ENCODE measurements at regions not wholly inside any gene's neighbourhood (a gene's known extent, or its start where the extent isn't known, plus 50 kb on each side); places are given as distances from the start of the nearest gene placed in this dataset.

- Mint-ChIP-seq H3K9me3 (peaks cover 4% of the 10 kb centered on the region), H3K27ac (peak overlapping the region in 1 of 3 experiments; percentile 17), H3K36me3 (ENCODE audit: low read depth) (no peaks in the 10 kb centered on the region), H3K4me1 (peaks cover 21% of the 10 kb centered on the region), H3K27me3 (ENCODE audit: low read depth) (no peaks in the 10 kb centered on the region), H3K4me3 (no peak overlapping the region)
- no peak for TF ChIP-seq CTCF (IDR thresholded peaks at IDR 0.05; ENCODE audit: unreplicated experiment in 3 of 3)
These were observed 2616.0 kb downstream of the ARAP2 start for GRCh38 chr4:33628296-33628695.

- no peak overlapping the region for H3K27ac Mint-ChIP-seq
- H3K9me3 Mint-ChIP-seq = no peaks in the 10 kb centered on the region
- no peak overlapping the region for H3K4me3 Mint-ChIP-seq
- H3K27me3 Mint-ChIP-seq (ENCODE audit: low read depth) = no peaks in the 10 kb centered on the region
- peak; percentile 35 to 57 (median 51) for TF ChIP-seq CTCF (IDR thresholded peaks at IDR 0.05; ENCODE audit: unreplicated experiment in 3 of 3)
- no peaks in the 10 kb centered on the region for H3K4me1 Mint-ChIP-seq
- no peaks in the 10 kb centered on the region for H3K36me3 Mint-ChIP-seq (ENCODE audit: low read depth)
These were observed 2595.3 kb downstream of the ARAP2 start for GRCh38 chr4:33649015-33649414.

- Mint-ChIP-seq H3K27me3 (ENCODE audit: low read depth) (no peaks in the 10 kb centered on the region), H3K4me3 (no peak overlapping the region), H3K4me1 (no peaks in the 10 kb centered on the region), H3K36me3 (ENCODE audit: low read depth) (no peaks in the 10 kb centered on the region), H3K27ac (peak overlapping the region in 2 of 3 experiments; percentile 52 to 67), H3K9me3 (no peaks in the 10 kb centered on the region)
- no peak for TF ChIP-seq CTCF (IDR thresholded peaks at IDR 0.05; ENCODE audit: unreplicated experiment in 3 of 3)
These were observed 2594.8 kb downstream of the ARAP2 start for GRCh38 chr4:33649471-33649870.

GRCh38 chr4:33650036-33650435 is 2594.3 kb downstream of the ARAP2 start:
- no peaks in the 10 kb centered on the region for H3K4me1 Mint-ChIP-seq
- H3K27ac Mint-ChIP-seq = peak overlapping the region in 2 of 3 experiments; percentile 52 to 67

GRCh38 chr4:33658971-33659370 is 2585.3 kb downstream of the ARAP2 start:
- H3K9me3 Mint-ChIP-seq = peaks cover 18% of the 10 kb centered on the region
- no peaks in the 10 kb centered on the region for H3K27me3 Mint-ChIP-seq (ENCODE audit: low read depth)
- no peaks in the 10 kb centered on the region for H3K36me3 Mint-ChIP-seq (ENCODE audit: low read depth)
- H3K4me1 Mint-ChIP-seq = peaks cover 7% of the 10 kb centered on the region
- peak overlapping the region in 1 of 3 experiments; percentile 23 for H3K27ac Mint-ChIP-seq
- TF ChIP-seq CTCF (IDR thresholded peaks at IDR 0.05; ENCODE audit: unreplicated experiment in 3 of 3) = no peak
- no peak overlapping the region for H3K4me3 Mint-ChIP-seq

More at GRCh38 chr4:33650036-33650435, 2594.3 kb downstream of the ARAP2 start:
- H3K36me3 Mint-ChIP-seq (ENCODE audit: low read depth) = no peaks in the 10 kb centered on the region
- no peaks in the 10 kb centered on the region for H3K9me3 Mint-ChIP-seq
- no peak for TF ChIP-seq CTCF (IDR thresholded peaks at IDR 0.05; ENCODE audit: unreplicated experiment in 3 of 3)
- H3K4me3 Mint-ChIP-seq = no peak overlapping the region
- H3K27me3 Mint-ChIP-seq (ENCODE audit: low read depth) = no peaks in the 10 kb centered on the region

GRCh38 chr4:33661636-33662035 is 2582.7 kb downstream of the ARAP2 start:
- no peak for TF ChIP-seq CTCF (IDR thresholded peaks at IDR 0.05; ENCODE audit: unreplicated experiment in 3 of 3)
- Mint-ChIP-seq H3K27me3 (ENCODE audit: low read depth) (no peaks in the 10 kb centered on the region), H3K4me3 (no peak overlapping the region), H3K4me1 (peaks cover 7% of the 10 kb centered on the region), H3K27ac (no peak overlapping the region), H3K9me3 (peaks cover 36% of the 10 kb centered on the region), H3K36me3 (ENCODE audit: low read depth) (no peaks in the 10 kb centered on the region)

All from nephron (organoid).